Mononuclear cell (primary cell): ENCODE measurements at regions not wholly inside any gene's neighbourhood (a gene's known extent, or its start where the extent isn't known, plus 50 kb on each side); places are given as distances from the start of the nearest gene placed in this dataset.

ENCODE experiments used
- H3K27me3 ChIP-seq: 2 replicates; pipeline ENCODE4 v1.6.0; 2011; ENCODE audit warnings: low read length, control low read depth; ENCODE audit not compliant: insufficient read depth
- H3K4me1 ChIP-seq: 2 replicates; pipeline ENCODE4 v1.5.1; 2011; ENCODE audit warnings: mild to moderate bottlenecking, low read length, control low read depth; ENCODE audit not compliant: insufficient read depth
- H3K4me3 ChIP-seq: 2 replicates; pipeline ENCODE4 v1.5.1; 2011; ENCODE audit warnings: mild to moderate bottlenecking, low read length, moderate library complexity
- H3K9me3 ChIP-seq: 2 replicates; pipeline ENCODE4 v1.5.1; 2011; ENCODE audit warnings: low read depth, mild to moderate bottlenecking, control low read depth, low read length

GRCh38 chr3:147921051-147921450 is 511.9 kb downstream of the ZIC1 start:
- H3K4me1 ChIP-seq = no peaks in the 10 kb centered on the region

GRCh38 chr3:147924755-147925154 is 515.6 kb downstream of the ZIC1 start:
- H3K27me3 ChIP-seq = no peaks in the 10 kb centered on the region
- H3K4me3 ChIP-seq = no peak overlapping the region
- H3K9me3 ChIP-seq = no peaks in the 10 kb centered on the region
- no peaks in the 10 kb centered on the region for H3K4me1 ChIP-seq

More at GRCh38 chr3:147921051-147921450, 511.9 kb downstream of the ZIC1 start:
- H3K4me3 ChIP-seq = no peak overlapping the region
- no peaks in the 10 kb centered on the region for H3K27me3 ChIP-seq
- H3K9me3 ChIP-seq = no peaks in the 10 kb centered on the region

- no peaks in the 10 kb centered on the region for H3K27me3 ChIP-seq
- H3K9me3 ChIP-seq = no peaks in the 10 kb centered on the region
- no peaks in the 10 kb centered on the region for H3K4me1 ChIP-seq
- no peak overlapping the region for H3K4me3 ChIP-seq
Measured at GRCh38 chr3:147925272-147925671, 516.1 kb downstream of the ZIC1 start.

GRCh38 chr3:147930232-147930807 is 521.2 kb downstream of the ZIC1 start:
- no peak overlapping the region for H3K4me3 ChIP-seq
- H3K9me3 ChIP-seq = no peaks in the 10 kb centered on the region
- H3K27me3 ChIP-seq = no peaks in the 10 kb centered on the region

GRCh38 chr3:147934451-147935180 is 525.5 kb downstream of the ZIC1 start:
- H3K4me1 ChIP-seq = no peaks in the 10 kb centered on the region
- no peak overlapping the region for H3K4me3 ChIP-seq
- no peaks in the 10 kb centered on the region for H3K9me3 ChIP-seq
- no peaks in the 10 kb centered on the region for H3K27me3 ChIP-seq

More at GRCh38 chr3:147930232-147930807, 521.2 kb downstream of the ZIC1 start:
- H3K4me1 ChIP-seq = no peaks in the 10 kb centered on the region

- Histone ChIP-seq H3K4me1 (no peaks in the 10 kb centered on the region), H3K9me3 (no peaks in the 10 kb centered on the region), H3K4me3 (no peak overlapping the region), H3K27me3 (no peaks in the 10 kb centered on the region)
Measured at GRCh38 chr3:147937341-147937740, 528.2 kb downstream of the ZIC1 start.

- no peak overlapping the region for H3K4me3 ChIP-seq
- H3K27me3 ChIP-seq = no peaks in the 10 kb centered on the region
- H3K4me1 ChIP-seq = no peaks in the 10 kb centered on the region
- no peaks in the 10 kb centered on the region for H3K9me3 ChIP-seq
Measured at GRCh38 chr3:147937891-147938290, 528.7 kb downstream of the ZIC1 start.

GRCh38 chr3:147939425-147939824 is 530.3 kb downstream of the ZIC1 start:
- H3K4me3 ChIP-seq = no peak overlapping the region
- no peaks in the 10 kb centered on the region for H3K4me1 ChIP-seq
- H3K9me3 ChIP-seq = no peaks in the 10 kb centered on the region
- H3K27me3 ChIP-seq = no peaks in the 10 kb centered on the region

- Histone ChIP-seq H3K4me3 (no peak overlapping the region), H3K27me3 (no peaks in the 10 kb centered on the region), H3K9me3 (no peaks in the 10 kb centered on the region), H3K4me1 (no peaks in the 10 kb centered on the region)
Measured at GRCh38 chr3:147939839-147940238, 530.7 kb downstream of the ZIC1 start.

- Histone ChIP-seq H3K27me3 (no peaks in the 10 kb centered on the region), H3K9me3 (no peaks in the 10 kb centered on the region), H3K4me3 (no peak overlapping the region), H3K4me1 (no peaks in the 10 kb centered on the region)
Measured at GRCh38 chr3:147940405-147941193, 531.4 kb downstream of the ZIC1 start.

GRCh38 chr3:147941969-147942368 is 532.8 kb downstream of the ZIC1 start:
- no peak overlapping the region for H3K4me3 ChIP-seq

GRCh38 chr3:147943265-147943945 is 534.2 kb downstream of the ZIC1 start:
- no peaks in the 10 kb centered on the region for H3K9me3 ChIP-seq
- H3K27me3 ChIP-seq = no peaks in the 10 kb centered on the region
- no peak overlapping the region for H3K4me3 ChIP-seq
- no peaks in the 10 kb centered on the region for H3K4me1 ChIP-seq

More at GRCh38 chr3:147941969-147942368, 532.8 kb downstream of the ZIC1 start:
- no peaks in the 10 kb centered on the region for H3K4me1 ChIP-seq
- H3K27me3 ChIP-seq = no peaks in the 10 kb centered on the region
- no peaks in the 10 kb centered on the region for H3K9me3 ChIP-seq

- Histone ChIP-seq H3K27me3 (no peaks in the 10 kb centered on the region), H3K4me1 (no peaks in the 10 kb centered on the region), H3K9me3 (no peaks in the 10 kb centered on the region), H3K4me3 (no peak overlapping the region)
Measured at GRCh38 chr3:147945968-147946519, 536.9 kb downstream of the ZIC1 start.

- H3K4me1 ChIP-seq = no peaks in the 10 kb centered on the region
- no peak overlapping the region for H3K4me3 ChIP-seq
- no peaks in the 10 kb centered on the region for H3K27me3 ChIP-seq
- no peaks in the 10 kb centered on the region for H3K9me3 ChIP-seq
Measured at GRCh38 chr3:147956615-147957014, 547.5 kb downstream of the ZIC1 start.

GRCh38 chr3:147958754-147959153 is 549.6 kb downstream of the ZIC1 start:
- Histone ChIP-seq H3K4me3 (no peak overlapping the region), H3K27me3 (no peaks in the 10 kb centered on the region), H3K4me1 (no peaks in the 10 kb centered on the region), H3K9me3 (no peaks in the 10 kb centered on the region)
